Sciatic nerve (tissue), 2 donors: ENCODE measurements at regions not wholly inside any gene's neighbourhood (a gene's known extent, or its start where the extent isn't known, plus 50 kb on each side); places are given as distances from the start of the nearest gene placed in this dataset.
"Not testable (repeated sequence)": the region's sequence is repeated elsewhere in the genome, so short reads cannot be mapped to it uniquely, and the experiment has no call there.

Experiments
- ATAC-seq: fragments of 200-7000 bp; cut with Tn5 transposase; one replicate; pipeline ENCODE4 v1.9.1; 2020; ENCODE audit warnings: mild to moderate bottlenecking, moderate library complexity
- DNase-seq: peaks from one replicate; pipeline ENCODE4 v3.0.0-alpha.2; 2020; ENCODE audit warnings: low spot score
- intact Hi-C: fragments of 100-400 bp; cut with DNase I; formaldehyde crosslinking; loops from one replicate; pipeline ENCODE4 v1.14.2; 2022
- donor health status: DM: no; HTN: no; CAD: no.
- donor health status: DM: no; HTN: no; CAD: no.

GRCh38 chr14:49057838-49058510 lies 528.2 kb downstream of the RPS29 start:
- ATAC-seq: no peak
- intact Hi-C loops: no loop called here
- no peak for DNase-seq

- ATAC-seq: no peak
- intact Hi-C loops: no loop called here
- no peak for DNase-seq
Measured at GRCh38 chr14:49056021-49056420, 530.2 kb downstream of the RPS29 start.

GRCh38 chr14:49052521-49052920 lies 533.7 kb downstream of the RPS29 start:
- ATAC-seq (no peak), DNase-seq (no peak)
- intact Hi-C loops: no loop called here

GRCh38 chr14:49051328-49052060 lies 534.7 kb downstream of the RPS29 start:
- intact Hi-C loops: no loop called here
- no peak for ATAC-seq
- DNase-seq: no peak

- ATAC-seq: no peak
- intact Hi-C loops: no loop called here
- DNase-seq: no peak
Measured at GRCh38 chr14:49050822-49051221, 535.4 kb downstream of the RPS29 start.

GRCh38 chr14:49049711-49050110 lies 536.5 kb downstream of the RPS29 start:
- ATAC-seq (no peak), DNase-seq (no peak)
- intact Hi-C loops: no loop called here

GRCh38 chr14:49044981-49045380 lies 541.2 kb downstream of the RPS29 start:
- no peak for DNase-seq
- ATAC-seq: no peak
- intact Hi-C loops: no loop called here

GRCh38 chr14:49036984-49037516 lies 549.1 kb downstream of the RPS29 start:
- intact Hi-C loops: no loop called here
- DNase-seq: no peak
- ATAC-seq: no peak

GRCh38 chr14:49036266-49036665 lies 549.9 kb downstream of the RPS29 start:
- intact Hi-C loops: no loop called here
- no peak for ATAC-seq
- DNase-seq: no peak

GRCh38 chr14:49033131-49033530 lies 553.0 kb downstream of the RPS29 start:
- intact Hi-C loops: no loop called here
- ATAC-seq: no peak

GRCh38 chr14:49031710-49032109 lies 554.5 kb downstream of the RPS29 start:
- intact Hi-C loops, DNase-seq, ATAC-seq: not testable (repeated sequence)

More at GRCh38 chr14:49033131-49033530, 553.0 kb downstream of the RPS29 start:
- DNase-seq: no peak

- DNase-seq (no peak), ATAC-seq (no peak)
- intact Hi-C loops: no loop called here
Measured at GRCh38 chr14:49019467-49020115, 566.6 kb downstream of the RPS29 start.

- intact Hi-C loops: no loop called here
- ATAC-seq: no peak
- no peak for DNase-seq
Measured at GRCh38 chr14:49017447-49017846, 568.7 kb downstream of the RPS29 start.

GRCh38 chr14:49016381-49016780 lies 569.8 kb downstream of the RPS29 start:
- no peak for DNase-seq
- ATAC-seq: no peak
- intact Hi-C loops: no loop called here

GRCh38 chr14:49014476-49014875 lies 571.7 kb downstream of the RPS29 start:
- intact Hi-C loops: no loop called here
- DNase-seq: no peak
- ATAC-seq: no peak

- no peak for DNase-seq
- intact Hi-C loops: no loop called here
- ATAC-seq: no peak
Measured at GRCh38 chr14:49008363-49008762, 577.8 kb downstream of the RPS29 start.

GRCh38 chr14:48991141-48991540 lies 595.0 kb downstream of the RPS29 start:
- no peak for DNase-seq
- intact Hi-C loops: no loop called here
- no peak for ATAC-seq

- intact Hi-C loops: no loop called here
- DNase-seq (no peak), ATAC-seq (no peak)
Measured at GRCh38 chr14:48983351-48983888, 602.8 kb downstream of the RPS29 start.

GRCh38 chr14:48974994-48975393 lies 611.2 kb downstream of the RPS29 start:
- ATAC-seq (no peak), DNase-seq (no peak)
- intact Hi-C loops: no loop called here

GRCh38 chr14:48973151-48973550 lies 613.0 kb downstream of the RPS29 start:
- DNase-seq (no peak), ATAC-seq (no peak)
- intact Hi-C loops: no loop called here
